NT2/D1 (cell line): ENCODE measurements at regions not wholly inside any gene's neighbourhood (a gene's known extent, or its start where the extent isn't known, plus 50 kb on each side); places are given as distances from the start of the nearest gene placed in this dataset.

Experiments
- YY1 ChIP-seq: IDR thresholded peaks from 2 replicates; pipeline ENCODE4 v1.6.1; 2011; ENCODE audit not compliant: insufficient read length, insufficient read depth
- ZNF274 ChIP-seq: IDR thresholded peaks from 2 replicates; pipeline ENCODE4 v1.6.1; 2011; ENCODE audit warnings: mild to moderate bottlenecking, low read depth, low read length

DNA sequence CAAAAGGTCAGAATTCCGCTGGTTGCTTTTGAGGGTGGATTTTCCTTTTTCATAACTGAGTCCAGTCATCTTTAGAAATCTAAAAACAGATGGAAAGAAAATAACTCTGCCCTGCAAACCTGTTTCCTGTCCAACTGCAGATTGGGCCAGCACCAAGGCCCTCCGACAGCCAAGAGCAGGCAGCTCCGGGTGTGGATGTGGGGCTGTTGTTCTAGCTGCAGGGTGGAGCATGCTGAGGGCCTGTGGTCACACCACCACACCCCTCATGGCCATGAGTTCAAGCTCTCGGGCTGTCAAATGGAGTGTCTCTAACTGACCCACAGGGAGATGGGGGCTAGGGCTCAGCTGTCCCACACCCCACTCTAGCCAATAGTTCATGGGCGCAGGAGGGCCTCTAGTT, 69.3 kb upstream of the BZW1 start:
- TF ChIP-seq ZNF274 = no peak
- no peak for TF ChIP-seq YY1
